Keratinocyte (primary cell): ENCODE measurements at regions not wholly inside any gene's neighbourhood (a gene's known extent, or its start where the extent isn't known, plus 50 kb on each side); places are given as distances from the start of the nearest gene placed in this dataset.

Source experiments
- CTCF ChIP-seq, 3 experiments: IDR thresholded peaks in 1 of 3; conservative IDR thresholded peaks in 1 of 3; optimal IDR thresholded peaks in 1 of 3; 2 replicates in 2 of 3; 3 replicates in 1 of 3; pipeline versions ENCODE3 to v1.5.1; 2011; ENCODE audit warnings: low read length in 3 of 3, mild to moderate bottlenecking in 3 of 3, moderate library complexity in 2 of 3, control low read depth in 1 of 3, inconsistent platforms in 1 of 3; ENCODE audit not compliant: insufficient read depth in 2 of 3; ENCODE audit errors: extremely low read depth in 1 of 3
- EZH2 ChIP-seq: IDR thresholded peaks from one replicate; pipeline ENCODE4 v1.6.1; 2012; ENCODE audit warnings: inconsistent platforms, mild to moderate bottlenecking, low read length, moderate library complexity

- no peak for TF ChIP-seq CTCF (optimal IDR thresholded peaks at IDR 0.05 in 1 of 3, IDR thresholded peaks at IDR 0.05 in 1 of 3, conservative IDR thresholded peaks at IDR 0.05 in 1 of 3; ENCODE audit: extremely low read depth in 1 of 3, insufficient read depth in 2 of 3, low read length in 3 of 3)
- TF ChIP-seq EZH2, result no peak
Observed at GRCh38 chr12:79517363-79517762, 173.4 kb downstream of the PAWR start.
